GM12892 (cell line): ENCODE measurements at regions not wholly inside any gene's neighbourhood (a gene's known extent, or its start where the extent isn't known, plus 50 kb on each side); places are given as distances from the start of the nearest gene placed in this dataset.

ENCODE experiments used
- POLR2A ChIP-seq: IDR thresholded peaks from 2 replicates; pipeline ENCODE4 v1.6.1; 2011; ENCODE audit warnings: low read depth, low read length, control low read depth
- POLR2AphosphoS5 ChIP-seq: IDR thresholded peaks from 2 replicates; pipeline ENCODE4 v1.6.1; 2011; ENCODE audit warnings: low read depth, low read length, control low read depth
- TAF1 ChIP-seq: IDR thresholded peaks from 2 replicates; pipeline ENCODE4 v1.6.1; 2011; ENCODE audit warnings: low read depth, mild to moderate bottlenecking, control low read depth, low read length, borderline replicate concordance

DNA sequence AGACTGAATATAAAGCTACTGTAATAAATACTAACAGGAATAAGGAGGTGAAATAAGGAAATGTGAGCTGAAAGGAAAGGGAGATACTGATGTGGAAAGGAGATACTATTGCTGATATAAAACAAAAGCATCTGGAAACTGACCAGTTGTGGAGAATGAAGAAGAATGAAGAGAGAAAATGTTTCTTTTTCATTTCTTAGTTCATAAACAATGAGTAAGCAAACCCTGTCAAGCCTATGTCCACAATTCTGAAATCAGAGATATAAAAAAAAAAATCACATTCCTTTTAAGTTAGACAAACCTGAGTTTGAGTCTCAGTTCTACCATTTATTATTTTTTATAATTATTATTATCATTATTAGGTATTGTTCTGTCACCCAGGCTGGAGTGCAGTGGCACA, 121.6 kb upstream of the GJE1 start:
- no peak for TF ChIP-seq TAF1
- TF ChIP-seq POLR2AphosphoS5 = no peak
- TF ChIP-seq POLR2A = no peak
